ENCODE measurements at regions not wholly inside any gene's neighbourhood (a gene's known extent, or its start where the extent isn't known, plus 50 kb on each side); places are given as distances from the start of the nearest gene placed in this dataset.
"Not testable (repeated sequence)": the region's sequence is repeated elsewhere in the genome, so short reads cannot be mapped to it uniquely, and the experiment has no call there.

DNA sequence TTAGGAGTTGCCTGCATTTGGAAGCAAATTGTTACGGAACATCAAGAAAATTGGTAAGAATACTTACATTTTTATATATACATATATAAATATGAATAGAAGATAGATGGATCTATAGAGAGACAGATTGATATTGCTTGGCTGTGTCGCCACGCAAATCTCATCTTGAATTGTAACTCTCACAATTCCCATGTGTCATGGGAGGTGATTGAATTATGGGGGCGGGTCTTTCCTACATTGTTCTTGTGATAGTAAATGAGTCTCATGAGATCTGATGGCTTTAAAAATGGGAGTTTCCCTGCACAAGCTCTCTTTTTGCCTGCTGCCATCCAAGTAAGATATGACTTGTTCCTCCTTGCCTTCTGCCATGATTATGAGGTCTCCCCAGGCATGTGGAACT lies 180.8 kb upstream of the HEY2 start:
- no peak for DNase-seq (ENCODE audit: low spot score)
- no peak for ATAC-seq
- intact Hi-C loops (cut with DNase I), result no loop called here

- DNase-seq (ENCODE audit: low spot score) (no peak), ATAC-seq (no peak)
- intact Hi-C loops (cut with DNase I), result no loop called here
Observed at GRCh38 chr6:125570526-125570925, 178.9 kb upstream of the HEY2 start.

GRCh38 chr6:125571207-125571755 lies 178.2 kb upstream of the HEY2 start:
- ATAC-seq, result no peak
- intact Hi-C loops (cut with DNase I), result no loop called here

DNA sequence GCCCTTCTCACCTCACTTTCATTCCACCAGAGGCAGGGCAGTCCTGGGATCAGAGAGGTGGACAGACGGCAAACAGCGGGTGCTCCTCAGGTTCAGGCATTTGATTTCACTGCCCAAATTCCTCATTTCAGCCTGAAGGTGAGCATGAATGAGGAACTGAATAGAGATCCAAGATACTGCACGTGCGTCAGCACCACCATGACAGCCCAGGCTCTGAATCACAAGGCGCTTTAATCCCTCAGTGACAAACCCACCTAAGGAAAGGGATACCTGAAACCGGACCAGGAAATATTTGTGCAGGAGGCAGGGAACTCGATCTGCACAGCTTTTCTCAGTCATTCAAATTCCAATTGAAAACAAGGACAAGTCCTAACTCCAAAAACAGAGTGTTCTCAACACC lies 174.8 kb upstream of the HEY2 start:
- intact Hi-C loops (cut with DNase I), result no loop called here
- ATAC-seq (no peak), DNase-seq (ENCODE audit: low spot score) (no peak)

More at GRCh38 chr6:125571207-125571755, 178.2 kb upstream of the HEY2 start:
- no peak for DNase-seq (ENCODE audit: low spot score)

DNA sequence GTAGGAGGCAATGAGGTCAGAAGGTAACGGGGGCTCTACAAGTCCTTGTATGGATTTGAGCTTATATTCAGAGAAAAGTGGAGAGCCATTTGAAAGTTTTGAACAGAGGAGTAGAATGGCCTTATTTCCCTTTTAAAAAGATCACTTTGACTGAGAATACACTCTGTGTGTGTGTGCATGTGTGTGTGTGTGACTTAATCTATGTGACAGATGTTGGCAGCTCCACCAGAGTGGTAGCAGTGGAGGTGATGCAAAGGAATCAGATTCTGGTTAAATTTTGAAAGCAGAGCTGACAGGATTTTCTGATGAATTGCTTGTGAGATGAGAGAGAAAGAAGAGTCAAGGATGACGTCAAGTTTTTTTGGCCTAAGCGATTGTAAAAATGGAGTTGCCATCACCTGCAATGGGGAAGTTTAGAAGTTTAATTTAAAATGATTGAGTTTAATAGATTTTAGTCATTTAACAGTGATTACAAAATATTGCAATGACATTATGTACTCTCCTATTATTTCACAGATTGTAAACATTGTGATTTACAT lies 172.2 kb upstream of the HEY2 start:
- ATAC-seq (no peak), DNase-seq (ENCODE audit: low spot score) (no peak)
- intact Hi-C loops (cut with DNase I), result no loop called here

- intact Hi-C loops (cut with DNase I), result no loop called here
- no peak for DNase-seq (ENCODE audit: low spot score)
Observed at GRCh38 chr6:125584468-125584939, 164.9 kb upstream of the HEY2 start.

GRCh38 chr6:125585470-125585869 lies 164.0 kb upstream of the HEY2 start:
- intact Hi-C loops (cut with DNase I), result no loop called here
- ATAC-seq (no peak), DNase-seq (ENCODE audit: low spot score) (no peak)

More at GRCh38 chr6:125584468-125584939, 164.9 kb upstream of the HEY2 start:
- peak; percentile 38 for ATAC-seq

DNA sequence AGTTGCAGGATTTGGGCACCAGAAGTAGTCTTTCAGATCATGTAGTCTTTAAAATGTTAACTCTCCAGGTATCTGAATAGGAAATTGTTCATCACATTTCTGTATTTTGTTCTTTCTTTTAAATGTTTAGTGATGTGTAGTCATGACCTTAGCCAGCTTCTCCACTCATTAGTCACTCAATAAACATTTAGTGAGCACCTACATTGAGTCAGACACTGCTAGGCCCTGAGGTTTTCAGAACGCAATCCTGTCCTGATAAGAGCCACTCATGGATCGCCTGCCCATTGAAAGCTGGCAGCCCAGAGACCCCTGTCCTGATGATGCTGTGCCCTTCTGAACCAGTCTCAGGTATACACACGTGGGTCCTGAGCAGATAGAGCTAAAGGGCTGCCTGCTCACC lies 163.4 kb upstream of the HEY2 start:
- no peak for ATAC-seq
- intact Hi-C loops (cut with DNase I), result no loop called here
- no peak for DNase-seq (ENCODE audit: low spot score)

GRCh38 chr6:125586605-125587004 lies 162.8 kb upstream of the HEY2 start:
- DNase-seq (ENCODE audit: low spot score) (no peak), ATAC-seq (no peak)
- intact Hi-C loops (cut with DNase I), result no loop called here

DNA sequence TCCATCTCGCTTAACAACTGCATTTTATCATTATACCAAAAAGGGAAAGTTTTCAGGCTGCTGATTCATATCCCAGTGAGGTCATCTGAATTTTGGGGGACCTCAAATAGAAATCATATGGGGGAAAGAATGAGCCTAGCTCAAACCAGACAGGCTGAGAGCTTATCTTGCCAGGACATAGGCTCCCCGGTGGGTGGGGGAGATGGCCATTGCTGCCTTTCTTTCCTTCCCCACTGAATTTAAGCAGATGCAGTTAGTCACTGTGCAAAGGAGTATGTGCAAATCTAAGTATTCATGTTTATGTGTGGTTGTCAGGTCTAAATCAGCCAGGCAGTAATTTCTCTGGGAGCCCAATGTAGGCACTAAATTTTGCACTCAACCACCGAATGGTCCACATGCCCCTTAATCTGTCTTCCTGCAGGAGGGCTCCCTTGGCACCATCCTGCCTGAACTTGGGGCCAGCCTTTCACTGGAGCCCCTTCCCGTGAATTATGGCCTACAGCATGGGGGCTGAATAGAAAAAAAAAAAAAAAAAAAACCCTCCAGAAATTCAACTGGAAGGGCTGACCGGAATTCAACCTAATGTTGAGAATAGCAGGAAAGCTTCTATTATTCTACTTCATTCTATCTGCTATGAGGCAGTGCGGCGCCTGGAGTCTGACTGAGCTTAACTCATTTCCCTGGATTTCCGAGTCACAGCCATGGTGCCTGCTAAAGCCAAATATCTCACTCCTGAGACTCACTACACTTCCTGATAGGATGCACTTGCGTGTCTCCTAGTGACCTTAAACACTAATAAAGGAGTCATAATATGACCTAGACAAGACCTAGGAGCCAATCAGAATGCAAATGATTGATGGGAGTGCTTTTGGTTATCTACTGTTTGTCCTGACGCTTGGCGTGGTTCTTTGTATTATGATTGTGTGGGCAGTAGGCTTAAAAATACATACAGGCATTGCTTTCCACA lies 161.5 kb upstream of the HEY2 start:
- DNase-seq (ENCODE audit: low spot score) (no peak), ATAC-seq (no peak)
- intact Hi-C loops (cut with DNase I), result no loop called here

DNA sequence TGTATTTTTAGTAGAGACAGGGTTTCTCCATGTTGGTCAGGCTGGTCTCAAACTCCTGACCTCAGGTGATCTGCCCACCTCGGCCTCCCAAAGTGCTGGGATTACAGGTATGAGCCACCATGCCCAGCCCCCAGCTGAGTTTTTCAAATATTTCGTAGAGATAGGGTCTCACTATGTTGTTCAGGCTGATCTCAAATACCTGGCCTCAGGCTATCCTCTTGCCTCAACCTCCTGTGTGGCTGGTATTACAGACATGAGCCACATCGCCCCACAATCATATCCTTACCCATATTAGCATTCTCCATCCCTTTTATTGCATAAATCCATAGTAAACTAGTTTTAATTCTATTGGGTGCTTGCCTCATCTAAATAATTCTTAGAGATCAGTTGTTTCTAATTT lies 157.6 kb upstream of the HEY2 start:
- DNase-seq (ENCODE audit: low spot score); intact Hi-C loops (cut with DNase I); ATAC-seq: not testable (repeated sequence)

DNA sequence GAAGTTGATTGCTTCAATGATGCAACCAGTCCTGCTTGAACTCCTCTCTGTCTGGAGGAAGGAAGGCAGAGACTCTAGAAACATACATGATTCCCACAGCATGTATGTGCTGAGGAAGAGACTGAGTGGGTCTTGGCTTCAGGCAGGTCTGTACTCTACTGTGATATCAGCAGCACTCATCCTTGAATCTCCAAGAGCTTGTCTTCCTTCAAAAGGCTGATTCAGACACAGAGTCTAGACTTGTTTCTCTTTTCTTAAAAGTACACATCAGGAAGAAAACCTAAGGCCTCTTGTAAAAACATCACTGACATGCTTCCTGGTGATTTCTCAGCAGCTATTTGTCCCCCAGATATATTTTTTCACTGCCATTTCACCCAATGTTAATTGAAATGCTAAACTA lies 155.7 kb upstream of the HEY2 start:
- intact Hi-C loops (cut with DNase I), result no loop called here
- ATAC-seq (no peak), DNase-seq (ENCODE audit: low spot score) (no peak)

DNA sequence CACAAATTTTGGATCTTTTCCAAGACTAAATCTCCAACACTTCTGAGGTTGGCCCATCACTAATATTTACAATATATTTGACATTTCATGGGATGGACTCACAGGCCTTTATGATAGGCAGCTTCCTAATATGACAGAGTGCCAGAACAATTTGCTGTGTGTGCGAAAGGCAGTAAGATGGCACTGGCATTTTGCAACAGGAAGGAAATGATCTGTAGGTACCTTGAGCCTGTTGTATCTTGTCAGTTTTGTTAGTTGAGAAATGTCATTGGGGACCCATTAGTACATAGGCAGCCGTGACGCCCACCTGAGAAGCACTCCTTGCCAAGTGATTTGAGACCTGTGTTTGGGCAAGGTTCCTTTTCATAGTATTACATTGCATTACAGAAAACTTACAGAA lies 153.4 kb upstream of the HEY2 start:
- DNase-seq (ENCODE audit: low spot score) (no peak), ATAC-seq (no peak)
- intact Hi-C loops (cut with DNase I), result no loop called here

DNA sequence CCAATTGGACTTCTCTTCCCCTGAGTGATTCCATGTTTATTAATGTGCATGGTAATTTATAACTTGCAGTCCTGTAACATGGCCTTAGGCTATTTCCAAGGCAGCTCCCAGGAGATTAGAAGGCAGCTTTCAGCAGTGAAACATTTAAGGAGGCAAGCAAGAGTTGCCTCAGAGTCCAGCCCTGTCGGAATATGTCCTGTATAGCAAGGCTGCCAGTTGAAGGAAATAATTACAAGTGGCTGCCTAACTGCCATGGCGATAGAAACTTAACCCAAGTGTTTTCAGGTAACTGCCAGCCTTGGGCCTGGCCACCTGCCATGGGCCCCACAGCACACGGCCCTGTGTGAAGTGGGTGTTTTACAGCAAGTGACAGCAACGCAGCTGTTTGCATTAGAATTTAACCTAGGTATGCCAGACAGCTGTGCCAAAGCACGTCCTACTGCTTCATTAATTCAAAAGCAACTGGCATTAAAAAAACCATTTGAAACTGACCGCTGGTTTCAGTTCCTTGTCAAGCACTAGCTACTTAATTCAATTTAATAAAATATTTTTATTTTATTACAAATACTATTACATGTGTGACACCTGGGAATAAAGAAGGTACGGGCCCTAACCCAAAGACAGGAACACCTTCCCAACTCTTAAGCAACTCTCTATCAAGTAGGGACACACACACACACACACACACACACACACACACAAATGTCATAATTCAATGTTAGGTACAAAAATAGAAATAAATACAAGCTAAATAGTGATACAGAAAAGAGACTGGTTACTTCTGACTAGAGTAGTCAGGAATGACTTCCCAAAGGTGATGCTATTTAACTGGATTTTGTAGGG lies 151.8 kb upstream of the HEY2 start:
- intact Hi-C loops (cut with DNase I), result no loop called here
- ATAC-seq, result peak; percentile 39
- no peak for DNase-seq (ENCODE audit: low spot score)

- DNase-seq (ENCODE audit: low spot score) (no peak), ATAC-seq (peak; percentile 62)
- intact Hi-C loops (cut with DNase I), result no loop called here
Observed at GRCh38 chr6:125598422-125598821, 151.0 kb upstream of the HEY2 start.

DNA sequence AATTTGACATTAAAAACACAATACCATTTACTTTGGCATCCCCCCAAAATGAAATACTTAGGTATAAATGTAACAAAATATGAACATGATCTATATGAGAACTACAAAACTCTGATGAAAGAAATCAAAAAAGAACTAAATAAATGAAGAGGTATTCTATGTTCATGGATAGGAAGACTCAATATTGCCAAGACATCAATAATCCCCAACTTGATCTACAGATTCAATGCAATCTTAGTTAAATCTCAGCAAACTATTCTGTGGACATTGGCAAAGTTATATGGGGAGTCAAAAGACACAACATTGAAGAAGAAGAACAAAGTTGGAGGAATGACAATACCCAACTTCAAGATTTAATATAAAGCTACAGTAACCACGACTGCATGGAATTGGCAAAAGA lies 145.2 kb upstream of the HEY2 start:
- no peak for DNase-seq (ENCODE audit: low spot score)
- ATAC-seq, result no peak
- intact Hi-C loops (cut with DNase I), result no loop called here

- DNase-seq (ENCODE audit: low spot score) (no peak), ATAC-seq (peak; percentile 61)
- intact Hi-C loops (cut with DNase I), result no loop called here
Observed at GRCh38 chr6:125611573-125612344, 137.7 kb upstream of the HEY2 start.

DNA sequence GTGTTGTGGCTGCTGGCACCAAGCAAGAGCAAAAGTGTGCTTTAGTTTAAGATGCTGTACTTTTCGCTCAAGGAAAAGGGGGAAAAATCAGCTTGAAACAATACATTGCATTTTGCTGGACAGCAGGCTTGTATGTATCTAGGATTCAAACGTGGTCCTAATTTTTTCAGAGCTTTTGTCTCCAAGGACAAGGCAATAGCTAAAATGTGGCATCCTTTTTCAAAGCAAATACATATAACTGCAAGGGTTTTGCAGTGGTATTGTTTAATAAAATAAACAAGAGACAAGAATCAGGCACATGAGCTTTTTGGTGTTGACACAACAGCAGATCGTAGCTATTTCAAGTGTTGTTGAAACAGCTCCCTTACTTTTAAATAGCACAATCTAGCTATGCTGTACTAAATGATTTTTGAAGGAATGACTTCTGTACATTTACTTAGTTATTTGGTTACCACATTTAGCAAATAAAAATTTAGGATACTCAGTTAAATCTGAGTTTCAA lies 137.0 kb upstream of the HEY2 start:
- DNase-seq (ENCODE audit: low spot score) (no peak), ATAC-seq (peak; percentile 13)
- intact Hi-C loops (cut with DNase I), result no loop called here
